ENCODE measurements at regions not wholly inside any gene's neighbourhood (a gene's known extent, or its start where the extent isn't known, plus 50 kb on each side); places are given as distances from the start of the nearest gene placed in this dataset.

GRCh38 chr5:122515709-122516431, 203.8 kb downstream of the SNCAIP start:
- Histone ChIP-seq H2AFZ (replicated peaks; ENCODE audit: low read length, poor library complexity) (peak overlapping the region; percentile 41), H3K79me1 (ENCODE audit: low read depth in 1 of 2, low read length in 2 of 2) (no peaks in the 10 kb centered on the region), H3K4me1 (ENCODE audit: control insufficient read depth, insufficient read depth, low read length) (no peaks in the 10 kb centered on the region), H2BK120ac (ENCODE audit: low read depth, low read length) (no peak overlapping the region), H3K4ac (ENCODE audit: low read depth, low read length) (no peak overlapping the region), H3K27me3 (ENCODE audit: control insufficient read depth, insufficient read depth, low read length) (peaks cover 12% of the 10 kb centered on the region), H2AK9ac (replicated peaks; ENCODE audit: low read depth, low read length, poor library complexity) (no peak overlapping the region), H3K18ac (ENCODE audit: low read depth, low read length) (no peak overlapping the region), H3K56ac (ENCODE audit: extremely low read depth, insufficient read depth, low read length) (no peak overlapping the region), H4K20me1 (ENCODE audit: insufficient read depth, low read length) (no peaks in the 10 kb centered on the region), H3K14ac (replicated peaks; ENCODE audit: low read depth, low read length) (no peak overlapping the region), H3K4me2 (ENCODE audit: low read depth, low read length) (no peak overlapping the region), H2AK5ac (ENCODE audit: low read depth, low read length) (no peak overlapping the region), H3K9me3 (ENCODE audit: control insufficient read depth, insufficient read depth, low read length) (no peaks in the 10 kb centered on the region), H3K9me1 (ENCODE audit: insufficient read depth, low read length) (no peaks in the 10 kb centered on the region), H2BK20ac (ENCODE audit: low read depth, low read length) (no peak overlapping the region), H3K27ac (ENCODE audit: insufficient read depth, low read length) (no peak overlapping the region), H3K23ac (ENCODE audit: low read depth, low read length) (no peak overlapping the region), H3K4me3 (ENCODE audit: insufficient read depth, low read depth, low read length) (no peak overlapping the region), H4K5ac (ENCODE audit: low read depth, low read length) (no peak overlapping the region), H2BK15ac (ENCODE audit: low read depth, low read length) (no peak overlapping the region), H3K36me3 (ENCODE audit: control insufficient read depth, insufficient read depth, low read length) (no peaks in the 10 kb centered on the region), H2BK5ac (ENCODE audit: low read depth, low read length, poor library complexity, severe bottlenecking) (no peak overlapping the region), H4K91ac (ENCODE audit: insufficient read depth, low read depth, low read length) (no peak overlapping the region), H3K9ac (ENCODE audit: low read depth, low read length) (no peak overlapping the region), H4K8ac (ENCODE audit: low read depth in 2 of 2, low read length in 2 of 2) (no peak overlapping the region)
- DNase-seq = peak; percentile 81
- peak; percentile 99 for ATAC-seq (ENCODE audit: low read depth)
- dilution Hi-C loops (cut with HindIII; ENCODE audit: low sequenced_read_pairs, unreplicated experiment) (no loop called here), intact Hi-C loops (cut with micrococcal nuclease) (loop anchor here (1.0 to 10.0 kb wide), 7 partner anchors 329 to 1096 kb away; partner anchors contain the start of genes CEP120, PRDM6 and SNX24), in situ Hi-C loops (cut with MboI; ENCODE audit: low sequenced_read_pairs) (loop anchor here (25.0 kb wide), 2 partner anchors 646 to 1096 kb away; no protein-coding TSS in a partner anchor)
- no TSS peak for BruUV-seq (replicated peaks)
- peak; percentile 94 for TF ChIP-seq RAD21 (IDR thresholded peaks at IDR 0.05; ENCODE audit: low read length)
- no peak for TF ChIP-seq ELK1 (IDR thresholded peaks at IDR 0.05; ENCODE audit: borderline replicate concordance, low read depth, low read length)
- peak; percentile 86 for TF ChIP-seq SMC3 (IDR thresholded peaks at IDR 0.05; ENCODE audit: low read depth, low read length)
- TF ChIP-seq RCOR1 (IDR thresholded peaks at IDR 0.05; ENCODE audit: insufficient replicate concordance, low read length) = no peak
- no peak for TF ChIP-seq POLR2A (IDR thresholded peaks at IDR 0.05; ENCODE audit: low read depth, low read length)
- TF ChIP-seq CTCF (conservative IDR thresholded peaks at IDR 0.05; ENCODE audit: low read depth, low read length) = peak; percentile 87
- no peak for TF ChIP-seq NFE2L2 (IDR thresholded peaks at IDR 0.05; ENCODE audit: low read depth, low read length)
- ChIA-PET CTCF (interaction anchor here (0.6 to 1.3 kb wide), 8 partner anchors 10 to 1005 kb away, joined by 3 to 5 read pairs (median 3); no protein-coding TSS in a partner anchor), POLR2A (ENCODE audit: unreplicated experiment) (no interaction called here)
- no CpG with 5 or more reads among the region's 6 CpGs for whole genome bisulfite sequencing, 2 experiments (ENCODE audit: extremely low coverage in 2 of 2, insufficient read length in 1 of 2)

All from IMR-90 (cell line).